Spinal cord (tissue), 9 donors: ENCODE measurements at regions not wholly inside any gene's neighbourhood (a gene's known extent, or its start where the extent isn't known, plus 50 kb on each side); places are given as distances from the start of the nearest gene placed in this dataset.
"Not testable (repeated sequence)": the region's sequence is repeated elsewhere in the genome, so short reads cannot be mapped to it uniquely, and the experiment has no call there.

Experiments used
- DNase-seq, 6 donors: peaks; one replicate each; pipeline versions ENCODE4 v3.0.0 to v3.0.0-alpha.2; 2013 to 2015; ENCODE audit warnings: low spot score in 6 of 6, low read depth in 4 of 6
- H3K27ac ChIP-seq: one replicate; pipeline ENCODE4 v1.5.1; 2013; ENCODE audit warnings: low read depth, low read length, control low read depth
- H3K27me3 ChIP-seq: one replicate; pipeline ENCODE4 v1.6.1; 2013; ENCODE audit warnings: low read length; ENCODE audit not compliant: control insufficient read depth, insufficient read depth
- H3K36me3 ChIP-seq: one replicate; pipeline ENCODE4 v1.6.1; 2013; ENCODE audit warnings: low read length; ENCODE audit not compliant: control insufficient read depth, insufficient read depth
- H3K4me1 ChIP-seq: one replicate; pipeline ENCODE4 v1.6.1; 2013; ENCODE audit warnings: low read length; ENCODE audit not compliant: control insufficient read depth, insufficient read depth
- H3K4me3 ChIP-seq: one replicate; pipeline ENCODE4 v1.5.1; 2013; ENCODE audit warnings: low read depth, low read length, control low read depth
- H3K9me3 ChIP-seq: one replicate; pipeline ENCODE4 v1.6.1; 2013; ENCODE audit warnings: low read length; ENCODE audit not compliant: control insufficient read depth, insufficient read depth
- WGBS: methylation state at CpG from one replicate; pipeline ENCODE4 v1.1.5; 2013; ENCODE audit warnings: missing lambda C conversion rate; ENCODE audit not compliant: insufficient coverage; 5-methylcytosine and 5-hydroxymethylcytosine counted together
- donor health status: healthy.

DNA sequence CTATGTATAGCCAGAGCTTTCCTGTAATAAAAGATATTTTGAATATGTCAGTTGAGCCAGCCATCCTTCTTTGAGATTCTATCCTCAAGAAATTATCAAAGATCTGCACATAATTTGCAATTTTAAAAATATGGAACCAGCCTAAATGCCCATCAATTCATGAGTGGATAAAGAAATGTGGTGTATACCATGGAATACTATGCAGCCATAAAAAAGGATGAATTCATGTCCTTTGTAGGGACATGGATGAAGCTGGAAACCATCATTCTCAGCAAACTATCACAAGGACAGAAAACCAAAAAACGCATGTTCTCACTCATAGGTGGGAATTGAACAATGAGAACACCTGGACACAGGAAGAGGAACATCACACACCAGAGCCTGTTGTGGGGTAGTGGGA, 150.5 kb upstream of the TOP1 start:
- WGBS: no CpG with 5 or more reads among the region's 1 CpG
- not testable (repeated sequence) for H3K27me3 ChIP-seq, H3K36me3 ChIP-seq, H3K9me3 ChIP-seq, H3K27ac ChIP-seq, H3K4me3 ChIP-seq, DNase-seq, H3K4me1 ChIP-seq

DNA sequence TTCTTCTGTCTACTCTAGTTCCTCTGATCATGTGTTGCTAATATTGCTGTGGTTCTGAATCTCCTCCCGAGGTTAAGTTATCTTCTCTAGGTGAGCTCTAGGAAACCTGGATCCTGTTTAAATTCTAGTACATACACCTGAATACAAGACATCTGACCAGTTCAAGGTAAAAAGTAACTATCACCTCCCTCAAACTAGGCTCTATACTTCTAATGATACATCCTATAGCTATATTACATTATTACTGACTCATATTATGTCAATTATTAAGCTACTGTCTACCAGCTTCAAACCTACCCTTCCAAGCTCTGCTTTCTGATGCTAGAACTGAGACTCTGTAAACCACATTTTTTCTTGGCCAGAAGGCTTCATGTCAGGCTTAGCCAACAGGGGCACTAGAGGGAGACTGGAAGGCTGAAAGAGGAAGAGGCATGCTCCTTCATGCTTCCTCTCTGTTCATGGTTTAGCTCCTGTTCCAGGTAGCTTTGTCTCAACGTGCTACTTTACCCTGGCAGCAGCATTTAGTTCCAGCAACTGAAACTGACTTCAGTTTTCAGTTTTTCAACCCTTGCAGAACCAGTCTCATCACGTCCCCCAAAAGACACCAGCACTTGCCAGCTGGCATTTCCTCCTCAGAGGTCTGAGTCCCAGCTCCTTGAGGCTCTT, 148.4 kb upstream of the TOP1 start:
- no peaks in the 10 kb centered on the region for H3K9me3 ChIP-seq
- H3K4me1 ChIP-seq: no peaks in the 10 kb centered on the region
- DNase-seq: no peak
- no peaks in the 10 kb centered on the region for H3K36me3 ChIP-seq
- no peaks in the 10 kb centered on the region for H3K27me3 ChIP-seq
- H3K4me3 ChIP-seq: no peak overlapping the region
- 62% methylated on average over 2 of the region's 3 CpGs for WGBS
- no peak overlapping the region for H3K27ac ChIP-seq

DNA sequence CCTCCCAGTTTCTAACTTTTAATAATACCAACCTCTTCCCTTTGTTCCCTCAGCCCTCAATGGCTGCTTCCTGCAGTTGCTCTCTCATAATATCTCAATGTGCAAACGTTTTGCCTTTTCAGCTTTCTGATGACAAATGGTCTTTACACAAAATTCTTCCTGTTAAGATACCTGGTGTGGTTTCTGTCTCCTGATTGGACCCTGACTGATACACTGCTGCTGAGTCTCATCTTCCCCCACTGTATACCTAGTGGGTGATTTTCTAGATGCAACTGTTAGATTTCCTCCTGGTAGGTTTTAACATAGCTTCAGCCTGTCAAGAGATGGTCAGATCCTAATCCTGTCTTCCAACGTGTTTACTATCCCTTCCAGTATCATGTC, 147.9 kb upstream of the TOP1 start:
- Histone ChIP-seq H3K4me1 (no peaks in the 10 kb centered on the region), H3K27me3 (no peaks in the 10 kb centered on the region), H3K27ac (no peak overlapping the region), H3K36me3 (no peaks in the 10 kb centered on the region), H3K9me3 (no peaks in the 10 kb centered on the region), H3K4me3 (no peak overlapping the region)
- DNase-seq: no peak
- 65% methylated on average over 2 of the region's 2 CpGs for WGBS

DNA sequence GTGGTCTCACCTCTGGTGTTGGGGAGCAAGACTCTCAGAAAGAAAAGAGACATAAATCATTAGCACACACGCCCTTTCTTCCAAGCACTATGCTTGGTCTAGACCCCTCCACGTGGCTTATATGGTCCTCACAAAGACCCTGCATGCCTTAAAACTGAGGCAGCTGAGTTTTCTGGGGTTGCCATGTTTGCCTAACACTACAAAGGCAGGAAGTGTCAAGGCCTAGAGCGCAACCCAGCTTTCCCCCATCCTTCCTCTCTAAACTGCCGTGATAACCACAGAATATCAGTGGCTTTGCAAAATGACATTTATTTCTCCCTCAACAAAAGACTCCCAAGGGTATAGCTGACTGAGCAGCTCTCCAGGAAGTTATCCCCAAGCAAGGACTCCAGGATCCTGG, 146.5 kb upstream of the TOP1 start:
- H3K4me3 ChIP-seq: no peak overlapping the region
- peaks cover 3% of the 10 kb centered on the region for H3K4me1 ChIP-seq
- no peaks in the 10 kb centered on the region for H3K9me3 ChIP-seq
- WGBS: 76% methylated on average over 3 of the region's 4 CpGs
- H3K36me3 ChIP-seq: no peaks in the 10 kb centered on the region
- H3K27me3 ChIP-seq: no peaks in the 10 kb centered on the region
- no peak for DNase-seq
- no peak overlapping the region for H3K27ac ChIP-seq

DNA sequence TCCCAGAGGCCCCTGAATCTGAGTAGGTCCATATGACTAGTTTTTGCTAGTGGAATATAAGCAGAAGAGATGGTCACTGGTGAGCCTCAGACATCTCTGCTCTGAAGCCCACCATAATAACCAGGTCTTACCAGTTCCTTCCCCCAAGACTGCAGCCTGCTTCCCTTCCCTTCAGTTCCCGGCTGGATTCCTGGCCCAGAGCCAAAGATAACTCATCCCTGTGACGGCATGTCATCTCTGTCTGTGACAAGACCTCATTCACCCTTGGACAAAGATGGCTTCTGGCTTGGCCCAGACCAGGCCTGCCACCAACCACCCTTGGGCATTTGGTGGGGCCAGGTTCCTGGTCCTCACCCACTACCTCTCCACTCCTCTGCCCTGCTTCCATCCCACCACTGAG, 145.5 kb upstream of the TOP1 start:
- Histone ChIP-seq H3K9me3 (no peaks in the 10 kb centered on the region), H3K4me3 (no peak overlapping the region), H3K36me3 (no peaks in the 10 kb centered on the region), H3K27ac (no peak overlapping the region), H3K4me1 (peaks cover 4% of the 10 kb centered on the region), H3K27me3 (no peaks in the 10 kb centered on the region)
- WGBS: 58% methylated on average over 2 of the region's 2 CpGs
- DNase-seq: no peak

DNA sequence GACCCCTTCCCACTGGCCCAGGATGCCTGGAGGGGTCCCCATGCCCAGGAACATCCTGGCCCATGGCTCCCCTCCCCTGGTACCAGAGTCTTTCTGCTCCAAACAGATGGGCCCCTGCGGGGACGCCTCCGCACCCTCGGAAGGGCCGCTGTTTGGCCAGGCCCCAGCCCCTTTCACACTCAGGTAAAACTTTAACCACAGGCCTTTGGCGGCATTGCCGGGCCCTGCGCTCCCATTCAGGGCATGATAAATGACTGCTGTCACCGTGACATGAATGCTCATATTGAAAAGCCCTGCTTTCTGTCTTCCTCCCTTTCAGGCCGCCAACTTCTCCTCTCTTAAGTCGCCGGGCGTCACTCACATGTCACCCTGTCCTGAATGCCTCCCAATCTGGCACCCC, 141.5 kb upstream of the TOP1 start:
- Histone ChIP-seq H3K36me3 (no peaks in the 10 kb centered on the region), H3K27ac (no peak overlapping the region), H3K4me3 (no peak overlapping the region), H3K4me1 (peaks cover 4% of the 10 kb centered on the region), H3K9me3 (no peaks in the 10 kb centered on the region), H3K27me3 (no peaks in the 10 kb centered on the region)
- DNase-seq: peak in 1 of 6 donors; percentile 51
- 25% methylated on average over 13 of the region's 13 CpGs for WGBS

DNA sequence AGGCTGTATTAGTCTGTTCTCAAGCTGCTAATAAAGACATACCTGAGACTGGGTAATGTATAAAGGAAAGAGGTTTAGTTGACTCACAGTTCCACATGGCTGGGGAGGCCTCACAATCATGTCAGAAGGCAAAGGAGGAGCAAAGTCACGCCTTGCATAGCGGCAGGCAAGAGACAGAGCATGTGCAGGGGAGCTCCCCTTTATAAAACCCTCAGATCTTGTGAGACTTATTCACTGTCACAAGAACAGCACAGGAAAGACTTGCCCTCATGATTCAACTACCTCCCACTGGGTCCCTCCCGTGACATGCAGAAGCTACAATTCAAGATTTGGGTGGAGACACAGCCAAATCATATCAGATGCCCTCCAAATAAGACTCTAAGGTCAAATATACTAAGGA, 139.4 kb upstream of the TOP1 start:
- H3K9me3 ChIP-seq, H3K27me3 ChIP-seq, H3K4me1 ChIP-seq, H3K4me3 ChIP-seq, H3K36me3 ChIP-seq, DNase-seq, H3K27ac ChIP-seq: not testable (repeated sequence)
- 100% methylated on average over 3 of the region's 3 CpGs for WGBS

DNA sequence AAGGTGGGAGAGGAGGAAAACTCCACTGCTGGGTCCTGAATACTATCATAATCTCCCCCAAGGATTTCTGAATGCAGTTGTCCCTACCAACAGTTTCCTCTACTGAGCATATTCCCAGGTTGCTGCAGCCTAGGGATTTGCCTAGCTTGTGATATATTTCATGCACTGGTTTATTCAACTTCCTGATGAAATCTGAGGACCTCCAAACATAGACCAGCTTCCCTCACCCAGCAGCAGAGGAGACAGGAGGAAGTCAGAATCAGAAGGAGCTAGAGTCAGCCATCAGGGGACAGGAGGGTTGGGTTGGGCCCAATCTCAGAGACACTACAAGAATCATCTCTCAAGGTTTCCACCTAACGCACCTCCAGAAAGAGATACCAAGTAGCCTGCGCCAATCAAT, 138.4 kb upstream of the TOP1 start:
- Histone ChIP-seq H3K36me3 (no peaks in the 10 kb centered on the region), H3K4me1 (peaks cover 4% of the 10 kb centered on the region), H3K27me3 (no peaks in the 10 kb centered on the region), H3K4me3 (no peak overlapping the region), H3K9me3 (no peaks in the 10 kb centered on the region), H3K27ac (no peak overlapping the region)
- 100% methylated on average over 2 of the region's 2 CpGs for WGBS
- no peak for DNase-seq

DNA sequence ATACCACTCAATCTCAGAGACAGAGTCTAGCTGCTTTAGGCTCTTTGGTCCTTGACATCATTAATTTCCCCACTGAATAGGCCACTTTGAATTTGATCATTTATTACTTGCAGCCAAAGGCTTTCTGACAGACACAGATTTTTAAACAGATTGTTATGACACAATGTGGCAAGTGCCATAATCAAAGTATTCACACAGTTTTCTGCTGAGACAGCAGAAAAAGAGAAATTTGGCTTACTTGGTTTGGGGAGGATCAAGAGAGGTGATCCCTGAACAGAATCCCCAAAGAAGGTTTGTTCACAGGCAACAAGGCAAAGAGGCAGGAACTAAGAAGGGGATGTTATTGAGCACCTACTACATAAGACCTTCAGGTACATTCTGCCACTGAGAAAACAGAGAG, 138.0 kb upstream of the TOP1 start:
- no peaks in the 10 kb centered on the region for H3K27me3 ChIP-seq
- H3K9me3 ChIP-seq: no peaks in the 10 kb centered on the region
- no peaks in the 10 kb centered on the region for H3K36me3 ChIP-seq
- no peak overlapping the region for H3K4me3 ChIP-seq
- DNase-seq: no peak
- H3K27ac ChIP-seq: no peak overlapping the region
- peaks cover 4% of the 10 kb centered on the region for H3K4me1 ChIP-seq

DNA sequence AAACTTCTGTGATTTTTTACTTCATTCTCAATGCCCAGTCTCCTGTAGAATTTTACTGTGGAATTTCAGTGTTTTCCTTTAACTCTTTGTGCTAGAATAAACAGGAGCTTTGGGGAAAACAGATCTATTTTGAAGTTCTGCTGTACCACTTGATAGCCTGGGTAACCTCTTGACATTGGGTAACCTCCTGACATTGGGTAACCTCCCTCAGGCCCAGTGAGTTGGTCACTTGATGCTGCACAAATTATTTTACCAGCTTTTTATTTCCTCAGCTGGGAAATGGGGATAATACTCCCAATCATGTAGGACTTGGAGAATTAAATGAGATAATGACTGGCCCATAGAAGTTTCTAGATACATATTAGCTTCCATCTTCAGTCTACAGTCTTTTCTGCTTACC, 137.3 kb upstream of the TOP1 start:
- Histone ChIP-seq H3K4me3 (no peak overlapping the region), H3K27ac (no peak overlapping the region), H3K27me3 (no peaks in the 10 kb centered on the region), H3K36me3 (no peaks in the 10 kb centered on the region), H3K9me3 (no peaks in the 10 kb centered on the region), H3K4me1 (peaks cover 4% of the 10 kb centered on the region)
- no peak for DNase-seq
